Ectodermal cell (in vitro differentiated cells): ENCODE measurements at regions not wholly inside any gene's neighbourhood (a gene's known extent, or its start where the extent isn't known, plus 50 kb on each side); places are given as distances from the start of the nearest gene placed in this dataset.

Experiments
- H3K27ac ChIP-seq: 2 replicates; pipeline ENCODE4 v1.7.0; 2013; ENCODE audit warnings: mild to moderate bottlenecking, low read depth, low read length; ENCODE audit not compliant: insufficient read depth, poor library complexity, severe bottlenecking
- H3K27me3 ChIP-seq: 2 replicates; pipeline ENCODE4 v1.7.0; 2013; ENCODE audit warnings: mild to moderate bottlenecking, low read length; ENCODE audit not compliant: insufficient read depth, control insufficient read depth, poor library complexity, severe bottlenecking
- H3K36me3 ChIP-seq: one replicate; pipeline ENCODE4 v1.7.0; 2013; ENCODE audit warnings: low read length; ENCODE audit not compliant: control insufficient read depth, insufficient read depth
- H3K4me1 ChIP-seq: one replicate; pipeline ENCODE4 v1.7.0; 2013; ENCODE audit warnings: low read length; ENCODE audit not compliant: control insufficient read depth, insufficient read depth
- H3K4me3 ChIP-seq: 2 replicates; pipeline ENCODE4 v1.7.0; 2013; ENCODE audit warnings: low read depth, low read length, control low read depth; ENCODE audit not compliant: insufficient read depth
- H3K9me3 ChIP-seq: 2 replicates; pipeline ENCODE4 v1.7.0; 2013; ENCODE audit warnings: mild to moderate bottlenecking, low read length, moderate library complexity; ENCODE audit not compliant: control insufficient read depth
- WGBS, 2 experiments: methylation state at CpG; one replicate each; pipeline ENCODE4 v1.1.7; 2013; ENCODE audit warnings: missing lambda C conversion rate in 2 of 2; 5-methylcytosine and 5-hydroxymethylcytosine counted together

- peaks cover 3% of the 10 kb centered on the region for H3K4me1 ChIP-seq
- 30 to 33% methylated on average over 24 to 26 of the region's 28 CpGs for WGBS, 2 experiments
- H3K27me3 ChIP-seq = no peaks in the 10 kb centered on the region
- no peaks in the 10 kb centered on the region for H3K36me3 ChIP-seq
- H3K27ac ChIP-seq = no peak overlapping the region
- no peak overlapping the region for H3K4me3 ChIP-seq
- H3K9me3 ChIP-seq = no peaks in the 10 kb centered on the region
Observed at GRCh38 chr19:27746691-27747380, 1466.1 kb downstream of the UQCRFS1 start.

DNA sequence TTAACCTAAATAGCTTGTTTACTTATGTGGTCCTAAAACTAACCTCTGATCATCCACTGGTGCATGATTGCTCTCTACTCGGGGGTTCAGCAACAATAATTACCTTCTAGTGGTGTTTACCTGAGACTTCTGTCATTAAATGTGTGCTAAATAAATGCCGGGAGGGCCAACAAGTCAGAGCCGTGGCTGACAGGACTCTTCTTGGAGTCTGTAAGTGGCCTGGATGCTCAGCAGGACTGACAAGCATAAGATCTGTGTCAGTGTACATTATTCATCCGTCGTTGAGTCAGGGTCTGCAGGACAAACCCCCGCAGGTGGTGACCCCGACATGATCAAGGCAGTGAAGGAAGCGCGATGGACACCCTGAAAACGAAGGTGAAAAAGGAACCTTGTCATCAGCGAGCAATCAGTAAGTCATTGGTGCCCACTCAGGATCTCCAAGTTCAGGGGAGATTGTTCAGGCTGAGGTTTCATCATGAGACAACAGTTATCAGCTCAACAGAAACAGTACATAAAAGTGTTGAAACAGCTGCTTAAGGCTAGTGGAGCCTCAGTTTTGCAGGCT lies 1466.9 kb downstream of the UQCRFS1 start:
- no peaks in the 10 kb centered on the region for H3K9me3 ChIP-seq
- H3K27ac ChIP-seq = no peak overlapping the region
- no peak overlapping the region for H3K4me3 ChIP-seq
- H3K27me3 ChIP-seq = no peaks in the 10 kb centered on the region
- H3K36me3 ChIP-seq = no peaks in the 10 kb centered on the region
- 95 to 97% methylated on average over 11 of the region's 11 CpGs for WGBS, 2 experiments
- peaks cover 3% of the 10 kb centered on the region for H3K4me1 ChIP-seq

GRCh38 chr19:27744926-27745768 lies 1467.8 kb downstream of the UQCRFS1 start:
- no peaks in the 10 kb centered on the region for H3K27me3 ChIP-seq
- H3K27ac ChIP-seq = no peak overlapping the region
- H3K4me3 ChIP-seq = no peak overlapping the region
- peaks cover under 1% of the 10 kb centered on the region for H3K36me3 ChIP-seq
- WGBS, 2 experiments = 83 to 85% methylated on average over 10 of the region's 10 CpGs
- H3K9me3 ChIP-seq = no peaks in the 10 kb centered on the region
- peaks cover 3% of the 10 kb centered on the region for H3K4me1 ChIP-seq

GRCh38 chr19:27742041-27742440 lies 1470.9 kb downstream of the UQCRFS1 start:
- H3K4me3 ChIP-seq = no peak overlapping the region
- no peaks in the 10 kb centered on the region for H3K4me1 ChIP-seq
- no peaks in the 10 kb centered on the region for H3K9me3 ChIP-seq
- H3K27me3 ChIP-seq = no peaks in the 10 kb centered on the region
- no peak overlapping the region for H3K27ac ChIP-seq
- H3K36me3 ChIP-seq = peaks cover 11% of the 10 kb centered on the region
- 87 to 94% methylated on average over 3 of the region's 3 CpGs for WGBS, 2 experiments

DNA sequence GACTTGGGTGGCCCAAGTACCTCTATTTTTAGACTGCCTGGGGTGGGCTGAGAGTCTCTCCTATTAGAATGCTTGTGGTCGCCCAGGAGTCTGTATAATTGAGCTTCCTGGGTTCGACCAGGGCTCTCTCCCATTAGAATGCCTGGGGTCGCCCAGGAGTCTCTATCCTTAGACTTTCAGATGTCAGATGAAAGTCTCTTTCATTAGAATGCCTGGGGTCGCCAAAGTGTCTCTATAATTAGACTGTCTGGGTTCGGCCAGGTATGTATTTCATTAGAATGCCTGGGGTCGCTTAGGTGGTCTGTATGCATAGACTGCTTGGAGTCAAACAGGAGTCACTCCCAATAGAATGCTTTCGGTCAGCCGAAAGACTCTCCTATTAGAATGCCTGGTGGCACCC lies 1471.7 kb downstream of the UQCRFS1 start:
- WGBS, 2 experiments = 89 to 93% methylated on average over 8 of the region's 8 CpGs
- Histone ChIP-seq H3K27me3 (no peaks in the 10 kb centered on the region), H3K4me1 (no peaks in the 10 kb centered on the region)

GRCh38 chr19:27740396-27740795 lies 1472.6 kb downstream of the UQCRFS1 start:
- no peaks in the 10 kb centered on the region for H3K27me3 ChIP-seq
- H3K27ac ChIP-seq = no peak overlapping the region
- H3K4me3 ChIP-seq = no peak overlapping the region
- 95 to 98% methylated on average over 3 of the region's 3 CpGs for WGBS, 2 experiments
- H3K9me3 ChIP-seq = no peaks in the 10 kb centered on the region
- H3K4me1 ChIP-seq = no peaks in the 10 kb centered on the region
- peaks cover 11% of the 10 kb centered on the region for H3K36me3 ChIP-seq

More for the DNA sequence above, 1471.7 kb downstream of the UQCRFS1 start:
- no peaks in the 10 kb centered on the region for H3K9me3 ChIP-seq
- no peak overlapping the region for H3K4me3 ChIP-seq
- H3K27ac ChIP-seq = no peak overlapping the region
- peaks cover 11% of the 10 kb centered on the region for H3K36me3 ChIP-seq

- Histone ChIP-seq H3K4me1 (no peaks in the 10 kb centered on the region), H3K27me3 (no peaks in the 10 kb centered on the region), H3K36me3 (peaks cover 11% of the 10 kb centered on the region), H3K9me3 (no peaks in the 10 kb centered on the region), H3K4me3 (no peak overlapping the region), H3K27ac (no peak overlapping the region)
- WGBS, 2 experiments = 84 to 87% methylated on average over 7 of the region's 7 CpGs
Observed at GRCh38 chr19:27738569-27739193, 1474.3 kb downstream of the UQCRFS1 start.

GRCh38 chr19:27736225-27736624 lies 1476.7 kb downstream of the UQCRFS1 start:
- H3K36me3 ChIP-seq = peaks cover 21% of the 10 kb centered on the region
- no peaks in the 10 kb centered on the region for H3K9me3 ChIP-seq
- no peak overlapping the region for H3K27ac ChIP-seq
- no peak overlapping the region for H3K4me3 ChIP-seq
- WGBS, 2 experiments = 88 to 94% methylated on average over 4 of the region's 4 CpGs
- no peaks in the 10 kb centered on the region for H3K27me3 ChIP-seq
- no peaks in the 10 kb centered on the region for H3K4me1 ChIP-seq

DNA sequence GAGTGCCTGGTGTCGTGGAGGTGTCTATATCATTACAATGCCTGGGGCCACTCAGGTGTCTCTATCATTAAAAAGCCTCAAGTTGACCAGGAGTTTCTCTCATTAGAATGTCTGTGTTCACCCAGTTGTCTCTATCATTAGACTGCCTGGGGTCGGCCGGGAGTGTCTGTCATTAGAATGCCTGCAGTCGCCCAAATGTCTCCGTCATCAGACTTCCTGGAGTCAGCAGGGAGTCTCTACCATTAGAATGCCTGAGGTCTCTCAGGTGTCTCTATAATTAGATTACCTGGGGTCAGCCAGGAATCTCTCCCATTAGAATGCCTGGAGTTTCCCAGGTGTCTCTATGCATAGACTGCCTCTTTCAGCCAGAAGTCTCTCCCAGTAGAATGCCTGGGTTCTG lies 1477.6 kb downstream of the UQCRFS1 start:
- H3K27me3 ChIP-seq = no peaks in the 10 kb centered on the region
- no peak overlapping the region for H3K4me3 ChIP-seq
- H3K27ac ChIP-seq = no peak overlapping the region
- no peaks in the 10 kb centered on the region for H3K4me1 ChIP-seq
- H3K9me3 ChIP-seq = no peaks in the 10 kb centered on the region
- peaks cover 21% of the 10 kb centered on the region for H3K36me3 ChIP-seq
- WGBS, 2 experiments = 91 to 95% methylated on average over 5 of the region's 5 CpGs
